ENCODE measurements at regions not wholly inside any gene's neighbourhood (a gene's known extent, or its start where the extent isn't known, plus 50 kb on each side); places are given as distances from the start of the nearest gene placed in this dataset.
A peak's percentile ranks its signal among the peaks of the same experiment; 100 is the strongest.

DNA sequence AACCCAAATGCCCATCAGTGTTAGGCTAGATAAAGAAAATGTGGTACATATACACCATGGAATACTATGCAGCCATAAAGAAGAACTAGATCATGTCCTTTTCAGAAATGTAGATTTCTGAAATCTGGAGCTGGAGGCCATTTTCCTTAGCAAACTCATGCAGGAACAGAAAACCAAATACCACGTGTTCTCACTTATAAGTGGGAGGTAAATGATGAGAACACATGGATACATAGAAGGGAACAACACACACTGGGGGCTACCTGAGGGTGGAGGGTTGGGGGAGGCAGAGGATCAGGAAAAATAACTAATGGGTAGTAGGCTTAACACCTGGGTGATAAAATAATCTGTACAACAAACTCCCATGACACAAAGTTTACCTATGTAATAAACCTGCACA is 153.5 kb upstream of the PRNP start:
- TF ChIP-seq HDAC2 (IDR thresholded peaks at IDR 0.05) (no peak), FOXS1 (CRISPR knock-in tag; IDR thresholded peaks at IDR 0.05) (no peak), MAFK (IDR thresholded peaks at IDR 0.05; ENCODE audit: partially characterized antibody) (no peak), SMC3 (IDR thresholded peaks at IDR 0.05) (no peak), CEBPB (IDR thresholded peaks at IDR 0.05) (no peak), ESRRA (IDR thresholded peaks at IDR 0.05; ENCODE audit: borderline replicate concordance, low read length) (no peak), SREBF2 (IDR thresholded peaks at IDR 0.05) (no peak), EHF (CRISPR knock-in tag; IDR thresholded peaks at IDR 0.05) (no peak)
- ChIA-PET POLR2A (no interaction called here), CTCF (interaction anchor here (0.7 to 1.5 kb wide), 3 partner anchors 8 to 59 kb away, joined by 3 to 5 read pairs (median 5); no protein-coding TSS in a partner anchor)
- WGBS (ENCODE audit: missing lambda C conversion rate): 26% methylated on average over 1 of the region's 1 CpG
- no peak overlapping the region for H3K4me2 ChIP-seq
- H3K4me1 ChIP-seq: no peaks in the 10 kb centered on the region
- H3K27ac ChIP-seq: no peak overlapping the region
- H3K4me3 ChIP-seq: no peak overlapping the region
- ATAC-seq (no peak), DNase-seq (ENCODE audit: low read depth in 1 of 2, low spot score in 1 of 2) (no peak), FAIRE-seq (no peak)
- H3K9me3 ChIP-seq: peaks cover 12% of the 10 kb centered on the region; the same call in 1 of the 3 replicates

- no peak overlapping the region for H3K4me2 ChIP-seq
- no peak for DNase-seq (ENCODE audit: low read depth in 1 of 2, low spot score in 1 of 2)
- H3K4me3 ChIP-seq: no peak overlapping the region
- no peaks in the 10 kb centered on the region for H3K4me1 ChIP-seq
- no peak overlapping the region for H3K27ac ChIP-seq
- H3K9me3 ChIP-seq: peaks cover 16% of the 10 kb centered on the region; the same call in 1 of the 3 replicates
- TF ChIP-seq PHF8 (IDR thresholded peaks at IDR 0.05; ENCODE audit: borderline replicate concordance, low read depth) (no peak), SMC3 (IDR thresholded peaks at IDR 0.05) (no peak), POLR2AphosphoS2 (conservative IDR thresholded peaks at IDR 0.05; ENCODE audit: low read length) (no peak), FOXS1 (CRISPR knock-in tag; IDR thresholded peaks at IDR 0.05) (no peak), TP53 (CRISPR knock-in tag; IDR thresholded peaks at IDR 0.05) (no peak), HEYL (CRISPR knock-in tag; IDR thresholded peaks at IDR 0.05) (no peak), REST (IDR thresholded peaks at IDR 0.05) (no peak), MAZ (IDR thresholded peaks at IDR 0.05; ENCODE audit: borderline replicate concordance, low read depth, low read length) (no peak), ESRRA (IDR thresholded peaks at IDR 0.05; ENCODE audit: borderline replicate concordance, low read length) (no peak)
- ChIA-PET CTCF (interaction anchor here (0.7 to 1.0 kb wide), 3 partner anchors 15 to 212 kb away, joined by 3 to 4 read pairs (median 3); no protein-coding TSS in a partner anchor), POLR2A (no interaction called here)
- WGBS (ENCODE audit: missing lambda C conversion rate): 84% methylated on average over 1 of the region's 1 CpG
- no peak for FAIRE-seq
- no peak for ATAC-seq
These were observed 161.5 kb upstream of the PRNP start for GRCh38 chr20:4524792-4525191.

GRCh38 chr20:4524307-4524706 is 161.9 kb upstream of the PRNP start:
- peak; percentile 43 for FAIRE-seq
- CTCF ChIA-PET: interaction anchor here (0.7 to 1.0 kb wide), 2 partner anchors 140 to 213 kb away, joined by 3 to 4 read pairs; no protein-coding TSS in a partner anchor
- no peak for TF ChIP-seq USF2 (IDR thresholded peaks at IDR 0.05)
- no peak for TF ChIP-seq MYC (IDR thresholded peaks at IDR 0.05; ENCODE audit: borderline replicate concordance, low read length)
- no peak for TF ChIP-seq ELK1 (IDR thresholded peaks at IDR 0.05; ENCODE audit: low read depth, low read length)
- TF ChIP-seq ATOH8 (CRISPR knock-in tag; IDR thresholded peaks at IDR 0.05; ENCODE audit: low read depth): no peak
- TF ChIP-seq TP53 (CRISPR knock-in tag; IDR thresholded peaks at IDR 0.05): no peak
- TF ChIP-seq ESRRA (IDR thresholded peaks at IDR 0.05; ENCODE audit: borderline replicate concordance, low read length): no peak
- TF ChIP-seq HMGXB4 (CRISPR knock-in tag; IDR thresholded peaks at IDR 0.05; ENCODE audit: borderline replicate concordance): no peak
- no peak for TF ChIP-seq JUNB (IDR thresholded peaks at IDR 0.05)
- no peak for TF ChIP-seq ZNF302 (CRISPR knock-in tag; IDR thresholded peaks at IDR 0.05)
- no peak for TF ChIP-seq BCL3 (IDR thresholded peaks at IDR 0.05)
- no peak for TF ChIP-seq RAD21 (conservative IDR thresholded peaks at IDR 0.05 in 1 of 2, IDR thresholded peaks at IDR 0.05 in 1 of 2)
- no peak for TF ChIP-seq MAFK (IDR thresholded peaks at IDR 0.05; ENCODE audit: partially characterized antibody)
- no peak for TF ChIP-seq BHLHE40 (IDR thresholded peaks at IDR 0.05; ENCODE audit: low read depth, low read length)

More at GRCh38 chr20:4524307-4524706, 161.9 kb upstream of the PRNP start:
- POLR2A ChIA-PET: no interaction called here
- Histone ChIP-seq H3K4me1 (no peaks in the 10 kb centered on the region), H3K4me2 (no peak overlapping the region), H3K9me3 (peaks cover 16% of the 10 kb centered on the region; the same call in 1 of the 3 replicates), H3K4me3 (no peak overlapping the region), H3K27ac (no peak overlapping the region)
- 85% methylated on average over 3 of the region's 3 CpGs for WGBS (ENCODE audit: missing lambda C conversion rate)
- DNase-seq (ENCODE audit: low read depth in 1 of 2, low spot score in 1 of 2) (no peak), ATAC-seq (peak; percentile 45 to 68; a peak in 2 of 6 replicates)

All from A549 (cell line).